ENCODE measurements at regions not wholly inside any gene's neighbourhood (a gene's known extent, or its start where the extent isn't known, plus 50 kb on each side); places are given as distances from the start of the nearest gene placed in this dataset.

GRCh38 chr4:22336822-22337221 is 179.0 kb downstream of the ADGRA3 start:
- 93 to 94% methylated on average over 6 of the region's 6 CpGs for WGBS, 2 donors
- no peaks in the 10 kb centered on the region for H3K27me3 ChIP-seq
- no peak overlapping the region for H3K4me3 ChIP-seq
- no peaks in the 10 kb centered on the region for H3K9me3 ChIP-seq
- no peak for DNase-seq
- no peaks in the 10 kb centered on the region for H3K36me3 ChIP-seq
- no peak for ATAC-seq (ENCODE audit: low FRiP score in 2 of 2)
- no peak overlapping the region for H3K27ac ChIP-seq
- TF ChIP-seq POLR2A (IDR thresholded peaks at IDR 0.05): no peak
- TF ChIP-seq CTCF (IDR thresholded peaks at IDR 0.05): no peak
- TF ChIP-seq EP300 (IDR thresholded peaks at IDR 0.05): no peak
- TF ChIP-seq POLR2AphosphoS5 (IDR thresholded peaks at IDR 0.05): no peak
- H3K4me1 ChIP-seq: no peaks in the 10 kb centered on the region

GRCh38 chr4:22334155-22334554 is 181.7 kb downstream of the ADGRA3 start:
- no peaks in the 10 kb centered on the region for H3K9me3 ChIP-seq
- ATAC-seq (ENCODE audit: low FRiP score in 2 of 2): no peak
- no peaks in the 10 kb centered on the region for H3K27me3 ChIP-seq
- DNase-seq: no peak
- no peaks in the 10 kb centered on the region for H3K4me1 ChIP-seq
- no peaks in the 10 kb centered on the region for H3K36me3 ChIP-seq
- TF ChIP-seq CTCF (IDR thresholded peaks at IDR 0.05): no peak
- no peak for TF ChIP-seq POLR2A (IDR thresholded peaks at IDR 0.05)
- TF ChIP-seq EP300 (IDR thresholded peaks at IDR 0.05): no peak
- H3K4me3 ChIP-seq: no peak overlapping the region
- no peak overlapping the region for H3K27ac ChIP-seq
- 75 to 97% methylated on average over 2 of the region's 2 CpGs for WGBS, 2 donors

- DNase-seq (no peak), ATAC-seq (ENCODE audit: low FRiP score in 2 of 2) (no peak)
- no peaks in the 10 kb centered on the region for H3K9me3 ChIP-seq
- H3K4me1 ChIP-seq: no peaks in the 10 kb centered on the region
- WGBS, 2 donors: 65 to 76% methylated on average over 1 of the region's 1 CpG
- H3K27ac ChIP-seq: no peak overlapping the region
- H3K4me3 ChIP-seq: no peak overlapping the region
- no peaks in the 10 kb centered on the region for H3K36me3 ChIP-seq
- no peak for TF ChIP-seq CTCF (IDR thresholded peaks at IDR 0.05)
- no peak for TF ChIP-seq POLR2AphosphoS5 (IDR thresholded peaks at IDR 0.05)
- TF ChIP-seq POLR2A (IDR thresholded peaks at IDR 0.05): no peak
- TF ChIP-seq EP300 (IDR thresholded peaks at IDR 0.05): no peak
- no peaks in the 10 kb centered on the region for H3K27me3 ChIP-seq
These were observed 191.4 kb downstream of the ADGRA3 start for GRCh38 chr4:22324422-22324821.

GRCh38 chr4:22323691-22324090 is 192.2 kb downstream of the ADGRA3 start:
- TF ChIP-seq POLR2A (IDR thresholded peaks at IDR 0.05) (no peak), EP300 (IDR thresholded peaks at IDR 0.05) (no peak), CTCF (IDR thresholded peaks at IDR 0.05) (no peak), POLR2AphosphoS5 (IDR thresholded peaks at IDR 0.05) (no peak)
- 89 to 96% methylated on average over 2 of the region's 2 CpGs for WGBS, 2 donors
- no peak for ATAC-seq (ENCODE audit: low FRiP score in 2 of 2)

GRCh38 chr4:22322996-22323395 is 192.9 kb downstream of the ADGRA3 start:
- 16 to 21% methylated on average over 1 of the region's 1 CpG for WGBS, 2 donors
- Histone ChIP-seq H3K9me3 (no peaks in the 10 kb centered on the region), H3K36me3 (no peaks in the 10 kb centered on the region), H3K27ac (no peak overlapping the region), H3K4me3 (no peak overlapping the region), H3K27me3 (no peaks in the 10 kb centered on the region), H3K4me1 (no peaks in the 10 kb centered on the region)
- DNase-seq (no peak), ATAC-seq (ENCODE audit: low FRiP score in 2 of 2) (no peak)
- TF ChIP-seq CTCF (IDR thresholded peaks at IDR 0.05) (no peak), EP300 (IDR thresholded peaks at IDR 0.05) (no peak), POLR2AphosphoS5 (IDR thresholded peaks at IDR 0.05) (no peak), POLR2A (IDR thresholded peaks at IDR 0.05) (no peak)

More at GRCh38 chr4:22323691-22324090, 192.2 kb downstream of the ADGRA3 start:
- H3K36me3 ChIP-seq: no peaks in the 10 kb centered on the region
- H3K4me3 ChIP-seq: no peak overlapping the region
- DNase-seq: no peak
- H3K27me3 ChIP-seq: no peaks in the 10 kb centered on the region
- H3K4me1 ChIP-seq: no peaks in the 10 kb centered on the region
- no peaks in the 10 kb centered on the region for H3K9me3 ChIP-seq
- no peak overlapping the region for H3K27ac ChIP-seq

All from upper lobe of left lung (tissue), 6 donors.